ENCODE measurements at regions not wholly inside any gene's neighbourhood (a gene's known extent, or its start where the extent isn't known, plus 50 kb on each side); places are given as distances from the start of the nearest gene placed in this dataset.

DNA sequence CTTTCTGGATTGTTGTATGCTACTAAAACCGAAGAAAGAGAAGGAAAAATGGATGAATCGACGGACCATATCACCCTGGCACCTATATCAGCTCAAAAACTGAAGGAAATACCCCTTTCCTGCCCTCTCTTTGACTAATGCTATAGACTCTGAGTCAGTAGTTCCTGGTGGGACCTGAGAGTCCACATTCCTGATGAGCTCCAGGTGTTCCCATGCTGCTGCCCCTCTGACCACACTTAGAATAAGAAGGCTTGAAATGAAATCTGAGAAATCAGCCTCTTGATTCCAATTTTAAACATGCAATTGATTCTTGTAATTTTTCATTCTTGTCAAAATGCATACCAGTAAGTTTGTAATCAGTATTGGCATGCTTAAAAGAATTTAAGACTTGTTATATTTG, 75.2 kb downstream of the PRL start:
- TF ChIP-seq CTCF (optimal IDR thresholded peaks at IDR 0.05 in 1 of 3, IDR thresholded peaks at IDR 0.05 in 1 of 3, conservative IDR thresholded peaks at IDR 0.05 in 1 of 3; ENCODE audit: extremely low read depth in 1 of 3, insufficient read depth in 2 of 3, low read length in 3 of 3), result no peak
- no peak for TF ChIP-seq EZH2 (IDR thresholded peaks at IDR 0.05; ENCODE audit: low read length)

Measured in keratinocyte (primary cell).